22Rv1 (cell line): ENCODE measurements at regions not wholly inside any gene's neighbourhood (a gene's known extent, or its start where the extent isn't known, plus 50 kb on each side); places are given as distances from the start of the nearest gene placed in this dataset.

Source experiments
- ZFX ChIP-seq: fragments of 450-650 bp; IDR thresholded peaks from 2 replicates; pipeline ENCODE4 v1.6.1; 2017; ENCODE audit warnings: antibody characterized with exemption, borderline replicate concordance
- TF ChIP-seq, protein P1 (sequence below): fragments of 450-650 bp; IDR thresholded peaks from 2 replicates; pipeline ENCODE4 v1.5.1; 2017; ENCODE audit warnings: mild to moderate bottlenecking

- TF ChIP-seq, protein P1, sequence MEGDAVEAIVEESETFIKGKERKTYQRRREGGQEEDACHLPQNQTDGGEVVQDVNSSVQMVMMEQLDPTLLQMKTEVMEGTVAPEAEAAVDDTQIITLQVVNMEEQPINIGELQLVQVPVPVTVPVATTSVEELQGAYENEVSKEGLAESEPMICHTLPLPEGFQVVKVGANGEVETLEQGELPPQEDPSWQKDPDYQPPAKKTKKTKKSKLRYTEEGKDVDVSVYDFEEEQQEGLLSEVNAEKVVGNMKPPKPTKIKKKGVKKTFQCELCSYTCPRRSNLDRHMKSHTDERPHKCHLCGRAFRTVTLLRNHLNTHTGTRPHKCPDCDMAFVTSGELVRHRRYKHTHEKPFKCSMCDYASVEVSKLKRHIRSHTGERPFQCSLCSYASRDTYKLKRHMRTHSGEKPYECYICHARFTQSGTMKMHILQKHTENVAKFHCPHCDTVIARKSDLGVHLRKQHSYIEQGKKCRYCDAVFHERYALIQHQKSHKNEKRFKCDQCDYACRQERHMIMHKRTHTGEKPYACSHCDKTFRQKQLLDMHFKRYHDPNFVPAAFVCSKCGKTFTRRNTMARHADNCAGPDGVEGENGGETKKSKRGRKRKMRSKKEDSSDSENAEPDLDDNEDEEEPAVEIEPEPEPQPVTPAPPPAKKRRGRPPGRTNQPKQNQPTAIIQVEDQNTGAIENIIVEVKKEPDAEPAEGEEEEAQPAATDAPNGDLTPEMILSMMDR, result no peak
- TF ChIP-seq ZFX, result no peak
Measured at GRCh38 chr1:98028800-98029199, 108.0 kb upstream of the DPYD start.
